ENCODE measurements at regions not wholly inside any gene's neighbourhood (a gene's known extent, or its start where the extent isn't known, plus 50 kb on each side); places are given as distances from the start of the nearest gene placed in this dataset.
A peak's percentile ranks its signal among the peaks of the same experiment; 100 is the strongest.

- no peak for DNase-seq (ENCODE audit: low spot score)
- intact Hi-C loops (cut with DNase I) = no loop called here
Measured at GRCh38 chr11:110958216-110958615, 246.0 kb upstream of the ARHGAP20 start.

GRCh38 chr11:110955776-110956175 lies 243.5 kb upstream of the ARHGAP20 start:
- H3K4me3 ChIP-seq = no peak overlapping the region
- no peaks in the 10 kb centered on the region for H3K27me3 ChIP-seq (replicated peaks; ENCODE audit: insufficient read depth)
- TF ChIP-seq POLR2A (IDR thresholded peaks at IDR 0.05) (no peak), POLR2AphosphoS5 (IDR thresholded peaks at IDR 0.05) (no peak), CTCF (IDR thresholded peaks at IDR 0.05) (no peak)
- no peaks in the 10 kb centered on the region for H3K4me1 ChIP-seq (replicated peaks)
- intact Hi-C loops (cut with DNase I) = no loop called here
- no peaks in the 10 kb centered on the region for H3K9me3 ChIP-seq
- no peaks in the 10 kb centered on the region for H3K36me3 ChIP-seq
- WGBS = 91% methylated on average over 2 of the region's 2 CpGs
- no peak for DNase-seq (ENCODE audit: low spot score)
- no peak overlapping the region for H3K27ac ChIP-seq

More at GRCh38 chr11:110958216-110958615, 246.0 kb upstream of the ARHGAP20 start:
- 91% methylated on average over 4 of the region's 4 CpGs for whole genome bisulfite sequencing
- TF ChIP-seq CTCF (IDR thresholded peaks at IDR 0.05) (no peak), POLR2AphosphoS5 (IDR thresholded peaks at IDR 0.05) (no peak), POLR2A (IDR thresholded peaks at IDR 0.05) (no peak)
- H3K4me1 ChIP-seq (replicated peaks) = no peaks in the 10 kb centered on the region
- H3K36me3 ChIP-seq = no peaks in the 10 kb centered on the region
- no peak overlapping the region for H3K27ac ChIP-seq
- no peaks in the 10 kb centered on the region for H3K9me3 ChIP-seq
- no peaks in the 10 kb centered on the region for H3K27me3 ChIP-seq (replicated peaks; ENCODE audit: insufficient read depth)
- H3K4me3 ChIP-seq = no peak overlapping the region

- Histone ChIP-seq H3K36me3 (no peaks in the 10 kb centered on the region), H3K27ac (peak overlapping the region; percentile 35 to 55), H3K4me3 (no peak overlapping the region), H3K4me1 (replicated peaks) (no peaks in the 10 kb centered on the region), H3K27me3 (replicated peaks; ENCODE audit: insufficient read depth) (no peaks in the 10 kb centered on the region), H3K9me3 (no peaks in the 10 kb centered on the region)
- TF ChIP-seq POLR2AphosphoS5 (IDR thresholded peaks at IDR 0.05) (no peak), CTCF (IDR thresholded peaks at IDR 0.05) (no peak), POLR2A (IDR thresholded peaks at IDR 0.05) (no peak)
- WGBS = 34% methylated on average over 4 of the region's 4 CpGs
- intact Hi-C loops (cut with DNase I) = no loop called here
- no peak for DNase-seq (ENCODE audit: low spot score)
Measured at GRCh38 chr11:110951950-110952503, 239.8 kb upstream of the ARHGAP20 start.

GRCh38 chr11:110951037-110951949 lies 239.1 kb upstream of the ARHGAP20 start:
- Histone ChIP-seq H3K4me1 (replicated peaks) (no peaks in the 10 kb centered on the region), H3K9me3 (no peaks in the 10 kb centered on the region), H3K4me3 (no peak overlapping the region), H3K27ac (peak overlapping the region; percentile 35 to 55), H3K36me3 (no peaks in the 10 kb centered on the region), H3K27me3 (replicated peaks; ENCODE audit: insufficient read depth) (no peaks in the 10 kb centered on the region)
- intact Hi-C loops (cut with DNase I) = no loop called here
- WGBS = 58% methylated on average over 5 of the region's 5 CpGs
- no peak for TF ChIP-seq POLR2AphosphoS5 (IDR thresholded peaks at IDR 0.05)
- TF ChIP-seq CTCF (IDR thresholded peaks at IDR 0.05) = no peak
- DNase-seq (ENCODE audit: low spot score) = no peak
